Fibroblast of the aortic adventitia (primary cell): ENCODE measurements at regions not wholly inside any gene's neighbourhood (a gene's known extent, or its start where the extent isn't known, plus 50 kb on each side); places are given as distances from the start of the nearest gene placed in this dataset.

Source experiments
- DNase-seq: peaks from one replicate; pipeline ENCODE4 v3.0.0-alpha.2; 2010; ENCODE audit warnings: low read depth
- H3K4me3 ChIP-seq: 2 replicates; pipeline ENCODE4 v1.5.1; 2011; ENCODE audit warnings: low read depth, mild to moderate bottlenecking, control low read depth, low read length, moderate library complexity
- TF ChIP-seq, protein P1 (sequence below): IDR thresholded peaks from 2 replicates; pipeline ENCODE4 v1.5.1; 2011; ENCODE audit warnings: mild to moderate bottlenecking, low read length, control low read depth, inconsistent platforms; ENCODE audit not compliant: insufficient read depth

DNA sequence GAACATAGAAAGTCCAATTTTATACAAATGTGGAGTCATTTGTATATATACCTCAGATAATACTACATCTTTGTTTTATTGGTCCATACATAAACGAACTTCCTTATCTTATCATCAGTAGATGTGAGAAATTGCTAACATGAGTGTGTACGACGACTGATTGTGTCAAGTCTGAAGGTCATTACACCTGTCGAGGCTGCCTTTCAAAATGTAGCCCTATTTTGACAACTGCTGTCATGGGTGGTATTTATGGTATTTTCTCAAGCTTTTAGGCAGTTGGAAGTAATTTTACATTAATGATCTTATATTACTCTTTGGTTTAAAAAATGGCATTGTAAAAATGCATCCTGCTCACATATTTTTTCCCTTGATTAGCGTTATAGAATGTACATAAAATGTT, 183.7 kb upstream of the DNAJC19 start:
- TF ChIP-seq, protein P1, sequence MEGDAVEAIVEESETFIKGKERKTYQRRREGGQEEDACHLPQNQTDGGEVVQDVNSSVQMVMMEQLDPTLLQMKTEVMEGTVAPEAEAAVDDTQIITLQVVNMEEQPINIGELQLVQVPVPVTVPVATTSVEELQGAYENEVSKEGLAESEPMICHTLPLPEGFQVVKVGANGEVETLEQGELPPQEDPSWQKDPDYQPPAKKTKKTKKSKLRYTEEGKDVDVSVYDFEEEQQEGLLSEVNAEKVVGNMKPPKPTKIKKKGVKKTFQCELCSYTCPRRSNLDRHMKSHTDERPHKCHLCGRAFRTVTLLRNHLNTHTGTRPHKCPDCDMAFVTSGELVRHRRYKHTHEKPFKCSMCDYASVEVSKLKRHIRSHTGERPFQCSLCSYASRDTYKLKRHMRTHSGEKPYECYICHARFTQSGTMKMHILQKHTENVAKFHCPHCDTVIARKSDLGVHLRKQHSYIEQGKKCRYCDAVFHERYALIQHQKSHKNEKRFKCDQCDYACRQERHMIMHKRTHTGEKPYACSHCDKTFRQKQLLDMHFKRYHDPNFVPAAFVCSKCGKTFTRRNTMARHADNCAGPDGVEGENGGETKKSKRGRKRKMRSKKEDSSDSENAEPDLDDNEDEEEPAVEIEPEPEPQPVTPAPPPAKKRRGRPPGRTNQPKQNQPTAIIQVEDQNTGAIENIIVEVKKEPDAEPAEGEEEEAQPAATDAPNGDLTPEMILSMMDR = no peak
- no peak for DNase-seq
- no peak overlapping the region for H3K4me3 ChIP-seq

GRCh38 chr3:181134873-181135272, 145.3 kb upstream of the DNAJC19 start:
- DNase-seq = no peak
- no peak overlapping the region for H3K4me3 ChIP-seq
- TF ChIP-seq, protein P1 = no peak

- TF ChIP-seq, protein P1 = no peak
- no peak overlapping the region for H3K4me3 ChIP-seq
- no peak for DNase-seq
Observed at GRCh38 chr3:181133832-181134231, 144.3 kb upstream of the DNAJC19 start.

GRCh38 chr3:181105646-181106045, 116.1 kb upstream of the DNAJC19 start:
- no peak for DNase-seq
- H3K4me3 ChIP-seq = no peak overlapping the region
- TF ChIP-seq, protein P1 = no peak

GRCh38 chr3:181103605-181104004, 114.1 kb upstream of the DNAJC19 start:
- TF ChIP-seq, protein P1 = no peak
- no peak for DNase-seq
- no peak overlapping the region for H3K4me3 ChIP-seq

- no peak overlapping the region for H3K4me3 ChIP-seq
- TF ChIP-seq, protein P1 = no peak
- no peak for DNase-seq
Observed at GRCh38 chr3:181086011-181086410, 96.5 kb upstream of the DNAJC19 start.

GRCh38 chr3:181081930-181082329, 92.4 kb upstream of the DNAJC19 start:
- TF ChIP-seq, protein P1 = no peak
- H3K4me3 ChIP-seq = no peak overlapping the region
- DNase-seq = no peak
